SJCRH30 (cell line): ENCODE measurements at regions not wholly inside any gene's neighbourhood (a gene's known extent, or its start where the extent isn't known, plus 50 kb on each side); places are given as distances from the start of the nearest gene placed in this dataset.
"Not testable (repeated sequence)": the region's sequence is repeated elsewhere in the genome, so short reads cannot be mapped to it uniquely, and the experiment has no call there.

Experiments
- DNase-seq, 2 experiments: peaks; one replicate each; pipeline ENCODE4 v3.0.0-alpha.2; 2015 to 2020
- H3K27ac ChIP-seq: fragments of 250-450 bp; sonication (Bioruptor Pico); 2 replicates; pipeline ENCODE4 v1.5.1; 2020; ENCODE audit warnings: mild to moderate bottlenecking, moderate library complexity
- H3K27me3 ChIP-seq: fragments of 250-450 bp; sonication (Bioruptor Pico); 2 replicates; pipeline ENCODE4 v1.5.1; 2020; ENCODE audit warnings: mild to moderate bottlenecking, moderate library complexity
- H3K36me3 ChIP-seq: fragments of 250-450 bp; sonication (Bioruptor Pico); 2 replicates; pipeline ENCODE4 v1.5.1; 2020; ENCODE audit warnings: mild to moderate bottlenecking, moderate library complexity
- H3K4me1 ChIP-seq: fragments of 250-450 bp; sonication (Bioruptor Pico); 2 replicates; pipeline ENCODE4 v1.5.1; 2020; ENCODE audit warnings: mild to moderate bottlenecking, moderate library complexity
- H3K4me3 ChIP-seq: fragments of 250-450 bp; sonication (Bioruptor Pico); 2 replicates; pipeline ENCODE4 v1.5.1; 2020; ENCODE audit warnings: mild to moderate bottlenecking, moderate library complexity
- H3K9me3 ChIP-seq: fragments of 250-450 bp; sonication (Bioruptor Pico); replicated peaks from 2 replicates; pipeline ENCODE4 v1.5.1; 2020; ENCODE audit warnings: mild to moderate bottlenecking, moderate library complexity

GRCh38 chr5:71807909-71808308 is 88.8 kb downstream of the CARTPT start:
- Histone ChIP-seq H3K9me3 (no peaks in the 10 kb centered on the region), H3K27ac (no peak overlapping the region), H3K27me3 (no peaks in the 10 kb centered on the region), H3K36me3 (no peaks in the 10 kb centered on the region), H3K4me3 (no peak overlapping the region), H3K4me1 (no peaks in the 10 kb centered on the region)
- DNase-seq, result no peak

DNA sequence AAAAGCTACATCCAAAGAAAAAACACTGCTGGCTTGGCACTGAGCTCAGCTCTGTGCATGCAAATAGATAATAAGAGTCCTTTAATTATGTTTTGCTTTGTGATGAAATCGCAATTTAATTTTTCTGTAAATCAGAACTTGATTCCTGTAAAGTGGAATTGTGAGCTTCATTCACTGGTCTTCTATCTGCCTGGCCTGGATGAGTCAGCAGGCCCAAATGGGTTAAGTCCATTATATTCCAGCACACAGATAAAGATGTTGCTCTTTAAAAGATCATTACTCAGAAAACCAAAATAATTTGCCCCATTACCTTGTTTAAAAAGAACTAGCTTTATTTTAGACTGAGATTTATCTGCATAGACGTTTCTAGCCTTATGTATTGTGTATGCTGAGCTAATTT is 90.4 kb downstream of the CARTPT start:
- Histone ChIP-seq H3K27me3 (no peaks in the 10 kb centered on the region), H3K4me1 (no peaks in the 10 kb centered on the region), H3K27ac (no peak overlapping the region), H3K9me3 (no peaks in the 10 kb centered on the region), H3K4me3 (no peak overlapping the region), H3K36me3 (no peaks in the 10 kb centered on the region)
- DNase-seq, result no peak

DNA sequence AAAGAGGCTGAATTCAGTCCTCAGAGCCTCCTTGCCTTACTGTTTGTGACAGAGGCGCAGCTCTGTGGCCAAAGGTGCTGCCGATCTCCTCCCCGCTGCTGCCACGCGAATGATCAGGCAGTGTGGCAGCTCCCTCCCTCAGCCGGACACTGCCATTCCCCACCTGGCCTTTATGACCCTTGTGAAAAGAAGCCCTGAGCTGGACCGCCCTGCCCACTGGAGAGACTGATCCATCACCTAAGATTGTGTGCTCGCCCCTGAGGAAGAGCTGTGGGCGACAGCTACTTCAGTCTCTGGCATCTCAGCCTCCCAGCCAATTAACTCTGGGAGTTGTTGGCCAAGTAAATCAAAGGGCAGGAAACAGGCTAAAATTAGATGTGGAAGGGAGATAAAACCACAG is 90.9 kb downstream of the CARTPT start:
- H3K27ac ChIP-seq, result no peak overlapping the region
- no peaks in the 10 kb centered on the region for H3K27me3 ChIP-seq
- no peak for DNase-seq
- H3K4me1 ChIP-seq, result no peaks in the 10 kb centered on the region
- no peak overlapping the region for H3K4me3 ChIP-seq
- H3K36me3 ChIP-seq, result no peaks in the 10 kb centered on the region
- H3K9me3 ChIP-seq, result no peaks in the 10 kb centered on the region

- Histone ChIP-seq H3K27ac (no peak overlapping the region), H3K4me3 (no peak overlapping the region), H3K9me3 (no peaks in the 10 kb centered on the region), H3K27me3 (no peaks in the 10 kb centered on the region), H3K4me1 (no peaks in the 10 kb centered on the region), H3K36me3 (no peaks in the 10 kb centered on the region)
- no peak for DNase-seq
These were observed 91.6 kb downstream of the CARTPT start for GRCh38 chr5:71810471-71811195.

- no peaks in the 10 kb centered on the region for H3K9me3 ChIP-seq
- no peaks in the 10 kb centered on the region for H3K4me1 ChIP-seq
- no peak for DNase-seq
- no peaks in the 10 kb centered on the region for H3K27me3 ChIP-seq
- H3K4me3 ChIP-seq, result no peak overlapping the region
- no peaks in the 10 kb centered on the region for H3K36me3 ChIP-seq
- H3K27ac ChIP-seq, result no peak overlapping the region
These were observed 92.7 kb downstream of the CARTPT start for GRCh38 chr5:71811779-71812178.

- H3K27me3 ChIP-seq, result no peaks in the 10 kb centered on the region
- no peak overlapping the region for H3K27ac ChIP-seq
- no peak overlapping the region for H3K4me3 ChIP-seq
- no peak for DNase-seq
- no peaks in the 10 kb centered on the region for H3K9me3 ChIP-seq
- H3K4me1 ChIP-seq, result no peaks in the 10 kb centered on the region
- no peaks in the 10 kb centered on the region for H3K36me3 ChIP-seq
These were observed 97.2 kb downstream of the CARTPT start for GRCh38 chr5:71816307-71816706.

- Histone ChIP-seq H3K27me3 (no peaks in the 10 kb centered on the region), H3K27ac (no peak overlapping the region), H3K4me3 (no peak overlapping the region), H3K9me3 (no peaks in the 10 kb centered on the region), H3K36me3 (no peaks in the 10 kb centered on the region), H3K4me1 (no peaks in the 10 kb centered on the region)
- DNase-seq, result no peak
These were observed 98.8 kb downstream of the CARTPT start for GRCh38 chr5:71817891-71818290.

GRCh38 chr5:71821029-71821428 is 102.0 kb downstream of the CARTPT start:
- Histone ChIP-seq H3K4me1 (no peaks in the 10 kb centered on the region), H3K36me3 (no peaks in the 10 kb centered on the region), H3K4me3 (no peak overlapping the region), H3K27me3 (no peaks in the 10 kb centered on the region), H3K27ac (no peak overlapping the region), H3K9me3 (0 out of 2 replicates have a peak, but pooled peaks cover 3% of the 10 kb centered on the region)
- DNase-seq, result no peak

DNA sequence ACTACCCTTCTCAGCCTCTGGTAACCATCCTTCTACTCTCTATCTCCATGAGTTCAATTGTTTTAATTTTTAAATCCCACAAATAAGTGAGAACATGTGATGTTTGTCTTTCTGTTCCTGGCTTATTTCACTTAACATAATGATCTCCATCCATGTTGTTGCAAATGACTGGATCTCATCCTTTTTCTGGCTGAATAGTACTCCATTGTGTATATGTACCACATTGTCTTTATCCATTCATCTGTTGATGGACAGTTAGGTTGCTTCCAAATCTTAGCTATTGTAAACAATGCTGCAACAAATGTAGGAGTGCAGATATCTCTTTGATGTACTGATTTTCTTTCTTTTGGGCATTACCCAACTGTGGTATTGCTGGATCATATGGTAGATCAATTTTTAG is 103.0 kb downstream of the CARTPT start:
- H3K4me3 ChIP-seq, H3K27ac ChIP-seq, DNase-seq, H3K4me1 ChIP-seq, H3K36me3 ChIP-seq, H3K9me3 ChIP-seq, H3K27me3 ChIP-seq: not testable (repeated sequence)

DNA sequence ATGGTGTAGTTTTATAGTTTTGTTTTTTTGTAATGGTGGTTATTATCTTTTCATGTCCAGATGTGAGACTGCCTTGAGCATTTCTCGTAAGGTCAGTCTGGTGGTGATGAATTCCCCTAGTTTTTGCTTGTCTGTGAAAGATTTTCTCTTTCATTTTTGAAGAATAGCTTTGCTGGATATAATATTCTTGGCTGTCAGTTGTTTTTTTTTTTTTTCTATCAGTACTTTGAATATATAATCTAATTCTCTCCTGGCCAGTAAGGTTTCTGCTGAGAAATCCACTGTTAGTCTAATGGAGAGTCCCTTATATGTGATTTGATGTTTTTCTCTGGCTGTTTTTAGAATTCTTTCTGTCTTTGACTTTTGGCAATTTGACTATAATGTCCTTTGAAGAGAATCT is 106.9 kb downstream of the CARTPT start:
- DNase-seq, result no peak
- Histone ChIP-seq H3K4me3 (no peak overlapping the region), H3K27ac (no peak overlapping the region), H3K4me1 (peaks cover 5% of the 10 kb centered on the region), H3K9me3 (peaks cover 3% of the 10 kb centered on the region; the same call in 1 of the 2 replicates), H3K36me3 (no peaks in the 10 kb centered on the region), H3K27me3 (no peaks in the 10 kb centered on the region)

- Histone ChIP-seq H3K27me3 (no peaks in the 10 kb centered on the region), H3K36me3 (no peaks in the 10 kb centered on the region), H3K4me3 (no peak overlapping the region), H3K4me1 (peaks cover 5% of the 10 kb centered on the region), H3K27ac (no peak overlapping the region), H3K9me3 (peaks cover 3% of the 10 kb centered on the region; the same call in 1 of the 2 replicates)
- DNase-seq, result no peak
These were observed 109.4 kb downstream of the CARTPT start for GRCh38 chr5:71828291-71829040.

GRCh38 chr5:71829206-71829605 is 110.1 kb downstream of the CARTPT start:
- Histone ChIP-seq H3K4me1 (peaks cover 5% of the 10 kb centered on the region), H3K4me3 (no peak overlapping the region), H3K9me3 (peaks cover 3% of the 10 kb centered on the region; the same call in 1 of the 2 replicates), H3K27me3 (no peaks in the 10 kb centered on the region), H3K36me3 (no peaks in the 10 kb centered on the region), H3K27ac (no peak overlapping the region)
- no peak for DNase-seq

- H3K27ac ChIP-seq, result no peak overlapping the region
- H3K4me3 ChIP-seq, result no peak overlapping the region
- no peaks in the 10 kb centered on the region; the same call in 1 of the 2 replicates for H3K9me3 ChIP-seq
- peak; percentile 80 for DNase-seq
- H3K4me1 ChIP-seq, result peaks cover 5% of the 10 kb centered on the region
- H3K27me3 ChIP-seq, result no peaks in the 10 kb centered on the region
- H3K36me3 ChIP-seq, result no peaks in the 10 kb centered on the region
These were observed 111.8 kb downstream of the CARTPT start for GRCh38 chr5:71830681-71831539.

GRCh38 chr5:71832812-71833715 is 114.0 kb downstream of the CARTPT start:
- no peaks in the 10 kb centered on the region for H3K27me3 ChIP-seq
- peaks cover 5% of the 10 kb centered on the region for H3K4me1 ChIP-seq
- H3K4me3 ChIP-seq, result no peak overlapping the region
- no peaks in the 10 kb centered on the region for H3K36me3 ChIP-seq
- no peak for DNase-seq
- H3K9me3 ChIP-seq, result no peaks in the 10 kb centered on the region
- H3K27ac ChIP-seq, result no peak overlapping the region
